Activated CD4-positive, alpha-beta memory T cell treated with anti-CD3 and anti-CD28 coated beads, Interleukin-2, amount 10 ng/mL, durations not matched to agents 7 days and 5 days (primary cell): ENCODE measurements at regions not wholly inside any gene's neighbourhood (a gene's known extent, or its start where the extent isn't known, plus 50 kb on each side); places are given as distances from the start of the nearest gene placed in this dataset.

Source experiments
- CTCF ChIA-PET: fragments of 350-600 bp; sonication (Branson Sonifier 250); formaldehyde crosslinking; loops from one replicate; lab custom pipeline; 2021; ENCODE audit warnings: antibody characterized with exemption, inconsistent platforms; lab: Charles Lee
- POLR2A ChIA-PET: fragments of 350-600 bp; sonication (Branson Sonifier 250); formaldehyde crosslinking; loops from one replicate; lab custom pipeline; 2021; ENCODE audit warnings: antibody characterized with exemption; lab: Charles Lee
- DNase-seq: peaks from one replicate; pipeline ENCODE4 v3.0.0-alpha.2; 2020
- H3K27ac Mint-ChIP-seq: one replicate; pipeline ENCODE4 v1.8.0; 2021; ENCODE audit warnings: mild to moderate bottlenecking, mixed read lengths
- H3K27me3 Mint-ChIP-seq: one replicate; pipeline ENCODE4 v1.8.0; 2021; ENCODE audit warnings: mixed read lengths
- H3K36me3 Mint-ChIP-seq: one replicate; pipeline ENCODE4 v1.8.0; 2021; ENCODE audit warnings: low read depth, mixed read lengths
- H3K4me1 Mint-ChIP-seq: one replicate; pipeline ENCODE4 v1.8.0; 2021; ENCODE audit warnings: mixed read lengths
- H3K4me3 Mint-ChIP-seq: one replicate; pipeline ENCODE4 v1.8.0; 2021; ENCODE audit warnings: mild to moderate bottlenecking, mixed read lengths
- H3K9me3 Mint-ChIP-seq: one replicate; pipeline ENCODE4 v1.8.0; 2021; ENCODE audit warnings: mixed read lengths

- Mint-ChIP-seq H3K27ac (no peak overlapping the region), H3K9me3 (peaks cover under 1% of the 10 kb centered on the region), H3K4me1 (no peaks in the 10 kb centered on the region), H3K36me3 (no peaks in the 10 kb centered on the region), H3K4me3 (no peak overlapping the region), H3K27me3 (peaks cover 3% of the 10 kb centered on the region)
- ChIA-PET POLR2A (no interaction called here), CTCF (no interaction called here)
- DNase-seq = no peak
These were observed 198.4 kb upstream of the SOX4 start for GRCh38 chr6:21395121-21395520.

GRCh38 chr6:21396313-21396712, 197.2 kb upstream of the SOX4 start:
- POLR2A ChIA-PET = no interaction called here
- CTCF ChIA-PET = no interaction called here
- Mint-ChIP-seq H3K27me3 (peaks cover 3% of the 10 kb centered on the region), H3K4me3 (no peak overlapping the region), H3K4me1 (no peaks in the 10 kb centered on the region), H3K9me3 (peaks cover 2% of the 10 kb centered on the region), H3K36me3 (no peaks in the 10 kb centered on the region), H3K27ac (no peak overlapping the region)
- DNase-seq = no peak

GRCh38 chr6:21398741-21399325, 194.7 kb upstream of the SOX4 start:
- H3K4me1 Mint-ChIP-seq = peaks cover 15% of the 10 kb centered on the region
- DNase-seq = no peak
- no peaks in the 10 kb centered on the region for H3K36me3 Mint-ChIP-seq
- ChIA-PET CTCF (no interaction called here), POLR2A (no interaction called here)
- H3K9me3 Mint-ChIP-seq = peaks cover 2% of the 10 kb centered on the region
- H3K27ac Mint-ChIP-seq = no peak overlapping the region
- peaks cover 3% of the 10 kb centered on the region for H3K27me3 Mint-ChIP-seq
- H3K4me3 Mint-ChIP-seq = no peak overlapping the region

GRCh38 chr6:21402368-21402767, 191.2 kb upstream of the SOX4 start:
- peaks cover 15% of the 10 kb centered on the region for H3K4me1 Mint-ChIP-seq
- H3K36me3 Mint-ChIP-seq = no peaks in the 10 kb centered on the region
- H3K9me3 Mint-ChIP-seq = peaks cover 10% of the 10 kb centered on the region
- no peak overlapping the region for H3K4me3 Mint-ChIP-seq
- H3K27me3 Mint-ChIP-seq = peaks cover 2% of the 10 kb centered on the region
- CTCF ChIA-PET = no interaction called here
- H3K27ac Mint-ChIP-seq = no peak overlapping the region
- peak; percentile 30 for DNase-seq
- POLR2A ChIA-PET = no interaction called here

GRCh38 chr6:21404577-21404976, 189.0 kb upstream of the SOX4 start:
- no peak overlapping the region for H3K4me3 Mint-ChIP-seq
- peaks cover 9% of the 10 kb centered on the region for H3K27me3 Mint-ChIP-seq
- H3K27ac Mint-ChIP-seq = no peak overlapping the region
- H3K4me1 Mint-ChIP-seq = peaks cover 15% of the 10 kb centered on the region
- ChIA-PET POLR2A (no interaction called here), CTCF (interaction anchor here (0.7 kb wide), 1 partner anchor 34 kb away, joined by 3 read pairs; no protein-coding TSS in a partner anchor)
- no peak for DNase-seq
- H3K9me3 Mint-ChIP-seq = peaks cover 14% of the 10 kb centered on the region
- H3K36me3 Mint-ChIP-seq = no peaks in the 10 kb centered on the region

- ChIA-PET CTCF (no interaction called here), POLR2A (no interaction called here)
- Mint-ChIP-seq H3K27ac (no peak overlapping the region), H3K4me1 (peaks cover 15% of the 10 kb centered on the region), H3K9me3 (peaks cover 12% of the 10 kb centered on the region), H3K27me3 (peaks cover 9% of the 10 kb centered on the region), H3K4me3 (no peak overlapping the region), H3K36me3 (no peaks in the 10 kb centered on the region)
- DNase-seq = no peak
These were observed 187.2 kb upstream of the SOX4 start for GRCh38 chr6:21406316-21406715.

GRCh38 chr6:21409231-21409630, 184.3 kb upstream of the SOX4 start:
- Mint-ChIP-seq H3K9me3 (peaks cover 12% of the 10 kb centered on the region), H3K4me3 (no peak overlapping the region), H3K27me3 (peaks cover 16% of the 10 kb centered on the region), H3K36me3 (no peaks in the 10 kb centered on the region), H3K27ac (no peak overlapping the region), H3K4me1 (no peaks in the 10 kb centered on the region)
- CTCF ChIA-PET = no interaction called here
- POLR2A ChIA-PET = no interaction called here
- DNase-seq = no peak

- ChIA-PET CTCF (no interaction called here), POLR2A (no interaction called here)
- DNase-seq = no peak
- Mint-ChIP-seq H3K27me3 (peaks cover 10% of the 10 kb centered on the region), H3K4me3 (no peak overlapping the region), H3K9me3 (peaks cover 4% of the 10 kb centered on the region), H3K27ac (no peak overlapping the region), H3K36me3 (no peaks in the 10 kb centered on the region), H3K4me1 (no peaks in the 10 kb centered on the region)
These were observed 180.1 kb upstream of the SOX4 start for GRCh38 chr6:21413428-21413827.

GRCh38 chr6:21414065-21414464, 179.5 kb upstream of the SOX4 start:
- DNase-seq = no peak
- Mint-ChIP-seq H3K4me3 (no peak overlapping the region), H3K27me3 (peaks cover 10% of the 10 kb centered on the region), H3K9me3 (peaks cover 4% of the 10 kb centered on the region), H3K27ac (no peak overlapping the region), H3K4me1 (no peaks in the 10 kb centered on the region), H3K36me3 (no peaks in the 10 kb centered on the region)
- CTCF ChIA-PET = no interaction called here
- POLR2A ChIA-PET = no interaction called here

GRCh38 chr6:21420146-21420878, 173.2 kb upstream of the SOX4 start:
- peaks cover 3% of the 10 kb centered on the region for H3K27me3 Mint-ChIP-seq
- DNase-seq = no peak
- H3K4me1 Mint-ChIP-seq = no peaks in the 10 kb centered on the region
- no peak overlapping the region for H3K4me3 Mint-ChIP-seq
- H3K9me3 Mint-ChIP-seq = peaks cover 3% of the 10 kb centered on the region
- CTCF ChIA-PET = no interaction called here
- POLR2A ChIA-PET = no interaction called here
- H3K36me3 Mint-ChIP-seq = no peaks in the 10 kb centered on the region
- no peak overlapping the region for H3K27ac Mint-ChIP-seq

- Mint-ChIP-seq H3K4me1 (no peaks in the 10 kb centered on the region), H3K36me3 (no peaks in the 10 kb centered on the region), H3K27ac (no peak overlapping the region), H3K27me3 (peaks cover 3% of the 10 kb centered on the region), H3K4me3 (no peak overlapping the region), H3K9me3 (peaks cover 3% of the 10 kb centered on the region)
- no peak for DNase-seq
- POLR2A ChIA-PET = no interaction called here
- CTCF ChIA-PET = no interaction called here
These were observed 172.6 kb upstream of the SOX4 start for GRCh38 chr6:21420926-21421325.

GRCh38 chr6:21423106-21423854, 170.3 kb upstream of the SOX4 start:
- CTCF ChIA-PET = no interaction called here

GRCh38 chr6:21426841-21427490, 166.6 kb upstream of the SOX4 start:
- H3K27me3 Mint-ChIP-seq = peaks cover 10% of the 10 kb centered on the region
- H3K4me1 Mint-ChIP-seq = no peaks in the 10 kb centered on the region
- CTCF ChIA-PET = no interaction called here
- no peak overlapping the region for H3K4me3 Mint-ChIP-seq
- DNase-seq = no peak
- no peaks in the 10 kb centered on the region for H3K36me3 Mint-ChIP-seq
- no peak overlapping the region for H3K27ac Mint-ChIP-seq
- peaks cover 4% of the 10 kb centered on the region for H3K9me3 Mint-ChIP-seq
- POLR2A ChIA-PET = no interaction called here

More at GRCh38 chr6:21423106-21423854, 170.3 kb upstream of the SOX4 start:
- H3K4me3 Mint-ChIP-seq = no peak overlapping the region
- peaks cover 3% of the 10 kb centered on the region for H3K9me3 Mint-ChIP-seq
- H3K4me1 Mint-ChIP-seq = no peaks in the 10 kb centered on the region
- H3K27me3 Mint-ChIP-seq = peaks cover 3% of the 10 kb centered on the region
- DNase-seq = no peak
- no peaks in the 10 kb centered on the region for H3K36me3 Mint-ChIP-seq
- POLR2A ChIA-PET = no interaction called here
- H3K27ac Mint-ChIP-seq = no peak overlapping the region
